K562 (cell line): ENCODE measurements at regions not wholly inside any gene's neighbourhood (a gene's known extent, or its start where the extent isn't known, plus 50 kb on each side); places are given as distances from the start of the nearest gene placed in this dataset.

ENCODE experiments used
- CXXC5 ChIP-seq: fragments of 250-450 bp; sonication (Bioruptor Pico); IDR thresholded peaks from 2 replicates; pipeline ENCODE4 v1.8.0; 2022; ENCODE audit warnings: inconsistent platforms, mild to moderate bottlenecking, moderate library complexity
- EGR1 ChIP-seq: fragments of 450-650 bp; conservative IDR thresholded peaks from 2 replicates; pipeline ENCODE4 v1.6.1; 2017; ENCODE audit warnings: mild to moderate bottlenecking
- POLR2A ChIP-seq: fragments of 450-650 bp; conservative IDR thresholded peaks from 2 replicates; pipeline ENCODE4 v1.6.1; 2016
- ZNF146 ChIP-seq: IDR thresholded peaks from one replicate; pipeline ENCODE4 v1.6.1; 2018; ENCODE audit warnings: missing compliant biosample characterization; ENCODE audit not compliant: unreplicated experiment
- ZNF354B ChIP-seq: fragments of 250-450 bp; sonication (Bioruptor Pico); IDR thresholded peaks from 2 replicates; pipeline ENCODE4 v1.4.0; 2020
- ZZZ3 ChIP-seq: fragments of 450-650 bp; IDR thresholded peaks from 2 replicates; pipeline ENCODE4 v1.6.1; 2016; ENCODE audit warnings: antibody characterized with exemption, mild to moderate bottlenecking, moderate library complexity
- TF ChIP-seq, protein P1 (sequence below): fragments of 450-650 bp; formaldehyde crosslinking; IDR thresholded peaks from 2 replicates; pipeline ENCODE4 v1.4.0; 2020; ENCODE audit warnings: mild to moderate bottlenecking, mixed read lengths
- TF ChIP-seq, protein P2 (sequence below), 3 experiments: IDR thresholded peaks in 2 of 3; conservative IDR thresholded peaks in 1 of 3; 2 replicates each; pipeline ENCODE4 v1.5.1; 2011 to 2012; ENCODE audit warnings: low read length in 3 of 3, mild to moderate bottlenecking in 3 of 3, control low read depth in 2 of 3, improper control_type of control experiment in 1 of 3, inconsistent platforms in 1 of 3, low read depth in 1 of 3, mixed read lengths in 1 of 3, moderate library complexity in 1 of 3; ENCODE audit not compliant: insufficient read depth in 2 of 3

DNA sequence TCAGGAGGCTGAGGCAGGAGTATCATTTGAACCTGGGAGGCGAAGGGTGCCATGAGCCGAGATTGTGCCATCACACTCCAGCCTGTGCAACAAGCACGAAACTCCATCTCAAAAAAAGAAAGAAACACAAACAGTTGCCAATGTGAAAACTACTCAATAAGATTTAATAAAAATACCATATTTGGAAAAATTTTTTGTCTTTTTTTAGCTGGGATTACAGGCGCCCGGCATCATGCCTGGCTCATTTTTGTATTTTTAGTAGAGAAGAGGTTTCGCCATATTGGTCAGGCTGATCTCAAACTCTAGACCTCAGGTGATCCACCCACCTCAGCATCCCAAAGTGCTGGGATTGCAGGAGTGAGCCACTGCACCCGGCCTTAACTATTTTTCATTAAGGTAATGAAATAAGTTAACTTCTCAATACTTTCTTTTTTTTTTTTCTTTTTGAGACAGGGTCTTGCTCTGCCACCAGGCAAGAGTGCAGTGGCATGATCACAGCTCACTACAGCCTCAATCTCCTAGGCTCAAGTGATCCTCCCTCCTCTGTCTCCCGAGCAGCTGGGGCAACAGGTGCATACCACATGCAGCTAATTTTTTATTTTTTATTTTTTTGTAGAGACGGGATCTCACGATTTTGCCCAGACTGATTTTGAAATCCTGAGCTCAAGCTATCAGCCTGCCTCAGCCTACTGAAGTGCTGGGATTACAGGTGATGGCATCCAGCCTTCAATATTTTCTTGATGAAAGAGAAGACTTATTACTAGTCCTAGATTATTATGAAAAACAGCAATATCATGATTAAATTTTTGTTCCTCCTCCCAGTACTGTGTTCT lies 4746.2 kb upstream of the OR11H1 start:
- TF ChIP-seq ZNF146 (CRISPR knock-in tag) (no peak), POLR2A (no peak), ZNF354B (CRISPR knock-in tag) (no peak), EGR1 (no peak), ZZZ3 (no peak), CXXC5 (no peak)
- TF ChIP-seq, protein P1, sequence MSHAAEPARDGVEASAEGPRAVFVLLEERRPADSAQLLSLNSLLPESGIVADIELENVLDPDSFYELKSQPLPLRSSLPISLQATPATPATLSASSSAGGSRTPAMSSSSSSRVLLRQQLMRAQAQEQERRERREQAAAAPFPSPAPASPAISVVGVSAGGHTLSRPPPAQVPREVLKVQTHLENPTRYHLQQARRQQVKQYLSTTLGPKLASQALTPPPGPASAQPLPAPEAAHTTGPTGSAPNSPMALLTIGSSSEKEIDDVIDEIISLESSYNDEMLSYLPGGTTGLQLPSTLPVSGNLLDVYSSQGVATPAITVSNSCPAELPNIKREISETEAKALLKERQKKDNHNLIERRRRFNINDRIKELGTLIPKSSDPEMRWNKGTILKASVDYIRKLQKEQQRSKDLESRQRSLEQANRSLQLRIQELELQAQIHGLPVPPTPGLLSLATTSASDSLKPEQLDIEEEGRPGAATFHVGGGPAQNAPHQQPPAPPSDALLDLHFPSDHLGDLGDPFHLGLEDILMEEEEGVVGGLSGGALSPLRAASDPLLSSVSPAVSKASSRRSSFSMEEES (CRISPR knock-in tag): no peak
- TF ChIP-seq, protein P2, sequence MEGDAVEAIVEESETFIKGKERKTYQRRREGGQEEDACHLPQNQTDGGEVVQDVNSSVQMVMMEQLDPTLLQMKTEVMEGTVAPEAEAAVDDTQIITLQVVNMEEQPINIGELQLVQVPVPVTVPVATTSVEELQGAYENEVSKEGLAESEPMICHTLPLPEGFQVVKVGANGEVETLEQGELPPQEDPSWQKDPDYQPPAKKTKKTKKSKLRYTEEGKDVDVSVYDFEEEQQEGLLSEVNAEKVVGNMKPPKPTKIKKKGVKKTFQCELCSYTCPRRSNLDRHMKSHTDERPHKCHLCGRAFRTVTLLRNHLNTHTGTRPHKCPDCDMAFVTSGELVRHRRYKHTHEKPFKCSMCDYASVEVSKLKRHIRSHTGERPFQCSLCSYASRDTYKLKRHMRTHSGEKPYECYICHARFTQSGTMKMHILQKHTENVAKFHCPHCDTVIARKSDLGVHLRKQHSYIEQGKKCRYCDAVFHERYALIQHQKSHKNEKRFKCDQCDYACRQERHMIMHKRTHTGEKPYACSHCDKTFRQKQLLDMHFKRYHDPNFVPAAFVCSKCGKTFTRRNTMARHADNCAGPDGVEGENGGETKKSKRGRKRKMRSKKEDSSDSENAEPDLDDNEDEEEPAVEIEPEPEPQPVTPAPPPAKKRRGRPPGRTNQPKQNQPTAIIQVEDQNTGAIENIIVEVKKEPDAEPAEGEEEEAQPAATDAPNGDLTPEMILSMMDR (IDR thresholded peaks at IDR 0.05 in 2 of 3, conservative IDR thresholded peaks at IDR 0.05 in 1 of 3; ENCODE audit: insufficient read depth in 2 of 3, low read depth in 1 of 3, low read length in 3 of 3): no peak
